ENCODE measurements at regions not wholly inside any gene's neighbourhood (a gene's known extent, or its start where the extent isn't known, plus 50 kb on each side); places are given as distances from the start of the nearest gene placed in this dataset.

- Histone ChIP-seq H3K27me3 (ENCODE audit: insufficient read depth, low read length) (no peaks in the 10 kb centered on the region), H3K9ac (ENCODE audit: extremely low read depth, insufficient read length, low read length) (no peak overlapping the region), H3K79me1 (ENCODE audit: insufficient read depth, low read depth, low read length, poor library complexity, severe bottlenecking) (no peaks in the 10 kb centered on the region), H3K56ac (ENCODE audit: insufficient read length, low read depth, low read length) (no peak overlapping the region), H3K18ac (ENCODE audit: insufficient read length, low read depth, low read length) (no peak overlapping the region), H4K5ac (ENCODE audit: insufficient read length, low read depth, low read length) (no peak overlapping the region), H2BK12ac (ENCODE audit: insufficient read length, low read depth, low read length) (no peak overlapping the region), H3K14ac (ENCODE audit: insufficient read depth, low read length) (0 out of 2 replicates have a peak overlapping the region, but pooled peaks have one; percentile 14), H3T11ph (ENCODE audit: low read length) (no peak overlapping the region), H2BK5ac (ENCODE audit: insufficient read length, low read length) (no peak overlapping the region), H2AK5ac (ENCODE audit: insufficient read length, low read length) (no peak overlapping the region), H2BK20ac (ENCODE audit: low read depth, low read length, poor library complexity, severe bottlenecking) (no peak overlapping the region), H3K27ac (ENCODE audit: insufficient read length, low read depth, low read length) (no peak overlapping the region), H4K8ac (replicated peaks; ENCODE audit: insufficient read length, low read depth, low read length) (no peak overlapping the region), H3K4me2 (ENCODE audit: insufficient read depth, insufficient read length, low read length) (no peak overlapping the region), H2BK120ac (ENCODE audit: low read depth, low read length, poor library complexity, severe bottlenecking) (no peak overlapping the region), H3K4me1 (ENCODE audit: insufficient read depth, low read length) (no peaks in the 10 kb centered on the region), H2AFZ (ENCODE audit: low read length) (no peak overlapping the region), H3K23ac (ENCODE audit: insufficient read length, low read depth, low read length) (no peak overlapping the region), H3K4ac (ENCODE audit: low read depth, low read length) (no peak overlapping the region), H2BK15ac (ENCODE audit: low read depth, low read length) (no peak overlapping the region), H3K79me2 (ENCODE audit: insufficient read depth, low read length) (no peaks in the 10 kb centered on the region), H4K20me1 (ENCODE audit: control insufficient read depth, insufficient read depth, insufficient read length) (no peaks in the 10 kb centered on the region), H4K91ac (ENCODE audit: insufficient read length, low read depth, low read length) (no peak overlapping the region), H3K23me2 (ENCODE audit: insufficient read length, low read depth, low read length, poor library complexity, severe bottlenecking) (no peaks in the 10 kb centered on the region), H3K9me3 (ENCODE audit: control insufficient read depth, low read depth, low read length) (no peaks in the 10 kb centered on the region)
- Mint-ChIP-seq H3K27me3 (ENCODE audit: low read depth) (no peaks in the 10 kb centered on the region; the same call in 1 of the 2 replicates), H3K27ac (0 out of 7 replicates have a peak overlapping the region, but pooled peaks of 1 of the 3 experiments have one; percentile 8), H3K9me3 (peaks cover 2% of the 10 kb centered on the region in 2 experiments; a peak in 4 of 5 replicates), H3K36me3 (ENCODE audit: insufficient read depth in 1 of 3, low read depth in 3 of 3) (peaks cover 0 to 2% (median 2%) of the 10 kb centered on the region in 3 experiments; a peak in 5 of 7 replicates), H3K4me1 (peaks cover 0 to 6% of the 10 kb centered on the region in 2 experiments; a peak in 2 of 4 replicates), H3K4me3 (no peak overlapping the region)
- DNase-seq = no peak
- no CpG with 5 or more reads among the region's 5 CpGs for WGBS (ENCODE audit: extremely low coverage, insufficient read length, low lambda C conversion rate)
- TF ChIP-seq, protein P1, sequence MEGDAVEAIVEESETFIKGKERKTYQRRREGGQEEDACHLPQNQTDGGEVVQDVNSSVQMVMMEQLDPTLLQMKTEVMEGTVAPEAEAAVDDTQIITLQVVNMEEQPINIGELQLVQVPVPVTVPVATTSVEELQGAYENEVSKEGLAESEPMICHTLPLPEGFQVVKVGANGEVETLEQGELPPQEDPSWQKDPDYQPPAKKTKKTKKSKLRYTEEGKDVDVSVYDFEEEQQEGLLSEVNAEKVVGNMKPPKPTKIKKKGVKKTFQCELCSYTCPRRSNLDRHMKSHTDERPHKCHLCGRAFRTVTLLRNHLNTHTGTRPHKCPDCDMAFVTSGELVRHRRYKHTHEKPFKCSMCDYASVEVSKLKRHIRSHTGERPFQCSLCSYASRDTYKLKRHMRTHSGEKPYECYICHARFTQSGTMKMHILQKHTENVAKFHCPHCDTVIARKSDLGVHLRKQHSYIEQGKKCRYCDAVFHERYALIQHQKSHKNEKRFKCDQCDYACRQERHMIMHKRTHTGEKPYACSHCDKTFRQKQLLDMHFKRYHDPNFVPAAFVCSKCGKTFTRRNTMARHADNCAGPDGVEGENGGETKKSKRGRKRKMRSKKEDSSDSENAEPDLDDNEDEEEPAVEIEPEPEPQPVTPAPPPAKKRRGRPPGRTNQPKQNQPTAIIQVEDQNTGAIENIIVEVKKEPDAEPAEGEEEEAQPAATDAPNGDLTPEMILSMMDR (conservative IDR thresholded peaks at IDR 0.05) = no peak
These were observed 59.2 kb downstream of the IL12A start for GRCh38 chr3:160047876-160048275.
